ENCODE measurements at regions not wholly inside any gene's neighbourhood (a gene's known extent, or its start where the extent isn't known, plus 50 kb on each side); places are given as distances from the start of the nearest gene placed in this dataset.

- no peak for DNase-seq (ENCODE audit: low read depth)
Measured at GRCh38 chr10:131445623-131446022, 134.1 kb upstream of the TCERG1L start.

- no peak for DNase-seq (ENCODE audit: low read depth)
Measured at GRCh38 chr10:131446171-131446570, 134.7 kb upstream of the TCERG1L start.

GRCh38 chr10:131448171-131448570 lies 136.7 kb upstream of the TCERG1L start:
- no peak for DNase-seq (ENCODE audit: low read depth)

GRCh38 chr10:131448883-131449282 lies 137.4 kb upstream of the TCERG1L start:
- no peak for DNase-seq (ENCODE audit: low read depth)

GRCh38 chr10:131450216-131450765 lies 138.8 kb upstream of the TCERG1L start:
- DNase-seq (ENCODE audit: low read depth), result no peak

GRCh38 chr10:131451407-131452015 lies 140.0 kb upstream of the TCERG1L start:
- DNase-seq (ENCODE audit: low read depth), result no peak

GRCh38 chr10:131452926-131453720 lies 141.6 kb upstream of the TCERG1L start:
- DNase-seq (ENCODE audit: low read depth), result no peak

GRCh38 chr10:131453721-131454634 lies 142.5 kb upstream of the TCERG1L start:
- DNase-seq (ENCODE audit: low read depth), result no peak

- no peak for DNase-seq (ENCODE audit: low read depth)
Measured at GRCh38 chr10:131456411-131456810, 144.9 kb upstream of the TCERG1L start.

- DNase-seq (ENCODE audit: low read depth), result no peak
Measured at GRCh38 chr10:131461093-131461492, 149.6 kb upstream of the TCERG1L start.

GRCh38 chr10:131464789-131465188 lies 153.3 kb upstream of the TCERG1L start:
- no peak for DNase-seq (ENCODE audit: low read depth)

- no peak for DNase-seq (ENCODE audit: low read depth)
Measured at GRCh38 chr10:131469551-131469950, 158.0 kb upstream of the TCERG1L start.

GRCh38 chr10:131473645-131474044 lies 162.1 kb upstream of the TCERG1L start:
- no peak for DNase-seq (ENCODE audit: low read depth)

- no peak for DNase-seq (ENCODE audit: low read depth)
Measured at GRCh38 chr10:131474416-131474815, 162.9 kb upstream of the TCERG1L start.

GRCh38 chr10:131475043-131475442 lies 163.5 kb upstream of the TCERG1L start:
- DNase-seq (ENCODE audit: low read depth), result no peak

GRCh38 chr10:131475803-131476202 lies 164.3 kb upstream of the TCERG1L start:
- no peak for DNase-seq (ENCODE audit: low read depth)

- DNase-seq (ENCODE audit: low read depth), result no peak
Measured at GRCh38 chr10:131477457-131478121, 166.1 kb upstream of the TCERG1L start.

GRCh38 chr10:131478377-131478989 lies 167.0 kb upstream of the TCERG1L start:
- no peak for DNase-seq (ENCODE audit: low read depth)

GRCh38 chr10:131480066-131480465 lies 168.5 kb upstream of the TCERG1L start:
- no peak for DNase-seq (ENCODE audit: low read depth)

GRCh38 chr10:131480861-131481260 lies 169.3 kb upstream of the TCERG1L start:
- DNase-seq (ENCODE audit: low read depth), result no peak

- DNase-seq (ENCODE audit: low read depth), result no peak
Measured at GRCh38 chr10:131485732-131486131, 174.2 kb upstream of the TCERG1L start.

Data from HS-5 (cell line).